HL-60/S4 treated with retinoic acid at 250 ng/mL for 4 days and 3 days (cell line): ENCODE measurements at regions not wholly inside any gene's neighbourhood (a gene's known extent, or its start where the extent isn't known, plus 50 kb on each side); places are given as distances from the start of the nearest gene placed in this dataset.

ENCODE experiments used
- in situ Hi-C: fragments of 300-500 bp; cut with MboI; formaldehyde crosslinking; loops from 2 replicates; pipeline ENCODE4 v1.7.0; 2022; ENCODE audit warnings: low sequenced_read_pairs

- in situ Hi-C loops, result no loop called here
These were observed 258.9 kb upstream of the TNP1 start for GRCh38 chr2:217118559-217119284.

- in situ Hi-C loops, result no loop called here
These were observed 257.7 kb upstream of the TNP1 start for GRCh38 chr2:217117523-217117922.

DNA sequence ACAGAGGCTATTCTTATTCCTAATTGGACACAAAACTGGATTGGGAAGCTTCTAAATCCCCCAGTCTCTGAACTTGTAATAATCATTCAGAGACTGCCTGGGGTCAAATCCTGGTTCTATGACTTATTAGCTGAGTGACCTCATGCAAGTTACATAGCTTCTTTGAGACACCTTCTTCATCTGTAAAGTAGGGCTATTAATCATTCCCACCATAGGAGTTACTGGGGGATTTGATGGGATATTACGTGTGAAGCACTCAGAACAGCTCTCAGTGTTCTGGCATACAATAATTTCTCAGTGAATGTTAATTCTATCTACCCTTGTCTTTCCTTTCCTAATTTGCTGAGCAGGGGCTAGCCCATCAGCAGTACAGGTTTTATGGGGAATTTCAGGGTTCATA lies 256.7 kb upstream of the TNP1 start:
- in situ Hi-C loops, result no loop called here

- in situ Hi-C loops, result no loop called here
These were observed 254.3 kb upstream of the TNP1 start for GRCh38 chr2:217114117-217114516.

- in situ Hi-C loops, result no loop called here
These were observed 253.6 kb upstream of the TNP1 start for GRCh38 chr2:217113491-217113890.

DNA sequence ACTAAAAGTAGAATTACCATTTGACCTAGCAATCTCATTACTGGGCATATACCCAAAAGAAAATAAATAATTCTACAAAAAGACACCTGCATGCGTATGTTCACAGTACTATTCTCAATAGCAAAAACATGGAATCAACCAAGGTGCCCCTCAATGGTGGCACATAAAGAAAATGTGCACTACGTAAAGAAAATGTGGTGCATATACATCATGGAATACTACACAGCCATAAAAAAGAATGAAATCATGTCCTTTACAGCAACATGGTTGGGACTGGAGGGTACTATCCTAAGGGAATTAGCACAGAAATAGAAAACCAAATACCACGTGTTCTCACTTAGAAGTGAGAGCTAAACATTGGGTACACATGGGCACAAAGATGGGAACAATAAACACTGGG lies 250.7 kb upstream of the TNP1 start:
- in situ Hi-C loops, result no loop called here

DNA sequence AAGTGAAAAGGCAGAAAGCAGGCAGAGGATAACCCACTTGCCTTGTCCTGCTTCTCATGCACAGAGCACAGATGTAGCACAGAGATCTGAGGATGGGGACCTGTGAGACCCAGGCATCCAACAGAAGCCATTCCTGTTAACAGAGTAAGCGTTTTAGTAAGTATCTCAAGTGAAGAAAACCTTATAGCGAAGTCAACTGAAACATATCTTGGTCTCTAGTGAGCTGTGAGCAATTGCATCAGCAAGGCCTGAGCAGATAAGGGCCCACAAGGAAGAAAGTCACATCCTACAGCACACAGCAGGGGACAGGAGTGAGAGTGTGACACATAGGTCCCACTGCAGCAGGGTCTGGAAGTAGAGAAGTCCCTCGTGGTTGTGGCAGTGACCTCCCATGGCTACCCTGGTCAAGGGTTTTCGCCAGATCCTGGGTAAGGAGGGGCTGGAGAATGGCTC lies 248.7 kb upstream of the TNP1 start:
- in situ Hi-C loops, result no loop called here

DNA sequence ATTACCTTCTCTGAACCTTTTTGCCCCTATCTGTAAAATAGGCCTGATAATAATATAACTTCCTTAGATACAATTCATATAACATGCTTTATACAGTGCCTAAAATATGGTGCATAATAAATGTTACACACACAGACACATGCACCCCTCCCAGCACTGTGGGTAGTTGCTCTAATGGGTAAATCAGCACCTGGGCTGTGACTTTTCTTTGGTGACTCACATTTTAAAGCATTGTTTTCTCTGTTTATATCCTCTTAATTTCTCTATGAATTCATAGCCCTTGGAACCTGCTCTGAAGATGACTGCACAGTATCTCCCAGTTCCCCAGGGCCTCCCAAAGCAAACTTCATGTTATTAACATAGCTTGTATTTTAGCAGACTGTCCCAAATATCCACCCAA lies 248.2 kb upstream of the TNP1 start:
- in situ Hi-C loops, result no loop called here

DNA sequence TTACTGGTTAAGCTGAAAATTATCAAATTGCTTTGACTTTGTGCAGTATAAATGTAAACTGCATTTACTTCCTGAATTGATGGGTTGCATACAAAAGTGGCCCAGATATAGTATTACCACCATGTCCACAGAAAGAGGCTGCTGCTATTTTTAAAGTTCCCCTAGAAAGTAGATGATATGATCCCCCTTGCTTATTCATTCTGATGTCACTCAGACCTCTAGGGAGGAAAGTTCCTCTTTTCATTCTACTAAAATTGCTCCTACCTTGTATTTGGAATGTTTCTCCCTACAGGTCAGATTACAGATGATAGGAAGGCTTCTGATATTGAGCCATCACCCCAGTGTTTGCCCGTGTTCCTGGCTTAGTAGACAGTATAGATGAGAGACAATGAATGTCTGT lies 247.6 kb upstream of the TNP1 start:
- in situ Hi-C loops, result no loop called here

DNA sequence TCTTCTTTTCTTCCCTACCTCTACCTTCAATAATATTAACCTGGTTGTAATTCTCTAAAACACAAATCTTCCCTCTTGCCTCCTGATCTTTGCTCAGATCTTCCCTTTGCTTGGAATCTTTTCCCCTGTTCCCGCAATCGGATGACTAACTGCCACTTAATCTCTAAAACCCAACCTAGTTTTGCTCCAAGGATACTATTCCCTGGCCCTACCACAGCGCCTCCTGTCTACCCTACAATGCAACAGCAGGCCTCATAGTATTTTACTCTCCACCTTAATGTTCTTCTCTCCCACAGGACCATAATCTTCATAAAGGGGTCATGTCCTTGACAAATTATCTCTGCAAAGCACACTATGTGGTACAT lies 246.8 kb upstream of the TNP1 start:
- in situ Hi-C loops, result no loop called here

DNA sequence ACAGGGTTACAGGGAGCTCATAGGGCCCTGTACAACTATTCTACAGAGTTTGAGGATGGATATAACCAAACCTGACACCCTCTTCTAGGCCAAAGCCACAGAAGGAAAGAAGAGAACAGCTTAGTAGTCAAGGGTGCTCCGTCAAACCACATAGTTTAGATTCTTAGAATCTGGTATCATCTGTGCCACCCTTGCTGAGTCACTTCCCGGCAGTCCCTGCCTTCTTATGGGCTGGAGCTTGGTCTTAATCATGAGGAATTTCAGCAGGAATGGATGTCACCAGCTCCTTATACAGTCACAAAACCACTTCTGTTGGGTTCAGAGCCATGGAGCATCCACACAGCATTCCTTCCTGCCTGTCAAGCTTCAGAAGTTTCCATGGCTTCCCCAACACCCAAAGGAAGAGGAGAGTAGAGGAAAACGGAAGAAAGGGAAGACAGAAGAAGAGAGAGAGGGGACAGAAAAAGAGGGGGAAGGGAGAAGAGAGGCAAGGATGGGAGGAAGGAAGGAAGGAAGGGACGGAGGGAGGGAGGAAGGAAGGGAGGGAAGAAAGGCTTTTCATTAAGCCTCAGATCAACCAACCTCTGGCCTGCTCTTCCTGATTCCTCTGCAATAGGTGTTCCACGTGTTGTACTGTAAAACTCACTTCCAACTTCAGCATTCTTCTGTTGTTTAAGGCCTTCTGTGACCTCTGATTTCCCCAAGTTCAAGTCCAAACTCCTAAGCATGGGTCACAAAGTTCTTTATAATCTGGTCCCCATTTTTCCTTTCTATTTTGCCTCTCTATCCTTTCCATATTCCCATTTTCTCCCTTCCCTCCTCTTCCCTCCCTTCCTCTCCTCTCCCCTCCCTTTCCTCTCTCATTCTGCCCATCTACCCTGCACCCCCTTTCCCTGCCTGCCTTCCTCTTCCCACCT lies 246.1 kb upstream of the TNP1 start:
- in situ Hi-C loops, result no loop called here

- in situ Hi-C loops, result no loop called here
These were observed 244.1 kb upstream of the TNP1 start for GRCh38 chr2:217103752-217104545.

- in situ Hi-C loops, result no loop called here
These were observed 243.1 kb upstream of the TNP1 start for GRCh38 chr2:217102956-217103355.

- in situ Hi-C loops, result no loop called here
These were observed 242.1 kb upstream of the TNP1 start for GRCh38 chr2:217101972-217102371.

GRCh38 chr2:217099561-217099960 lies 239.7 kb upstream of the TNP1 start:
- in situ Hi-C loops, result no loop called here

DNA sequence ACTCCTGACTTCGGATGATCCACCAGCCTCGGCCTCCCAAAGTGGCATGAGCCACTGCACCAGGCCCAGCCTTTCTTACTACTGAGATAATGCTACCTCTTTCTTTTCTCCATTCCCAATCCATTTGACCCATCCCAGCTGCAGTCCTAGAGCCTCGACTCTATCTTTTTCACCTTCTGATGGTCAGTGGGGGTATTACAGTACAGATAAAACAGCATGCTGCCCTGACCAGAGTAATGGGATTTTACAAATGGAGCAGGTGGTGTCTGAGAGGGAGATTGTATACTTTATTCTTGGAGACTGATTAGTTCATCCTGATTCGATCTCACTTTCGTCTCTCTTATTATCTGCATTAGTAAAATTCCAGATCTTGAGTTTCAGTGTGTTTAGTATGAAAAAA lies 238.6 kb upstream of the TNP1 start:
- in situ Hi-C loops, result no loop called here

DNA sequence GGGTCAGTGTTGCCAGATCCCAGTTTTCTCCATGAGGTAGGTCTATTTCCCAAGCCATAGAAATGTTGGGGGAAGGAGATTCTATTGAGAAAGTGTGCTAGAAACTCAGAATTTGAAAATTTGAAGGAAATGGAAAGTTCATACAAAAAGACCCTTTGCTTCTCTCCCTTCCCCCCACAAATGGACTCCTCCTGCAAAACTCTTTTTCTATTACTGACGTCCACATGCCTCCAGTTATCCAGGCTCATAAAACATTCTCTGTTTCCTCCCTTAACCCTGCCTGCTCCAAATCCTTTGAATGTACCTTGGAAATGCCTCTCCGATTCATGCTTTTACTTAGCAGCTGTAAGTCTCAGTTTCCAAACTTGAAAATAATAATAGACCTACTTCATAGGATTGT lies 237.5 kb upstream of the TNP1 start:
- in situ Hi-C loops, result no loop called here

GRCh38 chr2:217096474-217097225 lies 236.8 kb upstream of the TNP1 start:
- in situ Hi-C loops, result no loop called here

- in situ Hi-C loops, result no loop called here
These were observed 235.8 kb upstream of the TNP1 start for GRCh38 chr2:217095511-217096205.

GRCh38 chr2:217092710-217093379 lies 233.0 kb upstream of the TNP1 start:
- in situ Hi-C loops, result no loop called here
